ENCODE measurements at regions not wholly inside any gene's neighbourhood (a gene's known extent, or its start where the extent isn't known, plus 50 kb on each side); places are given as distances from the start of the nearest gene placed in this dataset.

GRCh38 chr12:47553266-47553665 lies 152.6 kb downstream of the RPAP3 start:
- no peak overlapping the region for H3K4me3 ChIP-seq (ENCODE audit: low read depth, low read length)
- TF ChIP-seq CTCF (IDR thresholded peaks at IDR 0.05; ENCODE audit: low read depth, low read length, missing control alignments), result no peak
- DNase-seq (ENCODE audit: low read depth), result no peak

GRCh38 chr12:47551426-47551851 lies 154.4 kb downstream of the RPAP3 start:
- no peak overlapping the region for H3K4me3 ChIP-seq (ENCODE audit: low read depth, low read length)
- DNase-seq (ENCODE audit: low read depth), result no peak
- no peak for TF ChIP-seq CTCF (IDR thresholded peaks at IDR 0.05; ENCODE audit: low read depth, low read length, missing control alignments)

GRCh38 chr12:47549258-47549657 lies 156.6 kb downstream of the RPAP3 start:
- no peak overlapping the region for H3K4me3 ChIP-seq (ENCODE audit: low read depth, low read length)
- no peak for TF ChIP-seq CTCF (IDR thresholded peaks at IDR 0.05; ENCODE audit: low read depth, low read length, missing control alignments)
- no peak for DNase-seq (ENCODE audit: low read depth)

GRCh38 chr12:47548401-47548800 lies 157.4 kb downstream of the RPAP3 start:
- no peak overlapping the region for H3K4me3 ChIP-seq (ENCODE audit: low read depth, low read length)
- no peak for DNase-seq (ENCODE audit: low read depth)
- TF ChIP-seq CTCF (IDR thresholded peaks at IDR 0.05; ENCODE audit: low read depth, low read length, missing control alignments), result no peak

GRCh38 chr12:47547077-47547476 lies 158.8 kb downstream of the RPAP3 start:
- no peak overlapping the region for H3K4me3 ChIP-seq (ENCODE audit: low read depth, low read length)
- TF ChIP-seq CTCF (IDR thresholded peaks at IDR 0.05; ENCODE audit: low read depth, low read length, missing control alignments), result no peak
- DNase-seq (ENCODE audit: low read depth), result no peak

- no peak overlapping the region for H3K4me3 ChIP-seq (ENCODE audit: low read depth, low read length)
- TF ChIP-seq CTCF (IDR thresholded peaks at IDR 0.05; ENCODE audit: low read depth, low read length, missing control alignments), result no peak
- DNase-seq (ENCODE audit: low read depth), result no peak
Measured at GRCh38 chr12:47545938-47546609, 159.8 kb downstream of the RPAP3 start.

- TF ChIP-seq CTCF (IDR thresholded peaks at IDR 0.05; ENCODE audit: low read depth, low read length, missing control alignments), result no peak
- no peak for DNase-seq (ENCODE audit: low read depth)
- H3K4me3 ChIP-seq (ENCODE audit: low read depth, low read length), result no peak overlapping the region
Measured at GRCh38 chr12:47534695-47535094, 171.1 kb downstream of the RPAP3 start.

Measured in GM12864 (cell line).